GM10266 (cell line): ENCODE measurements at regions not wholly inside any gene's neighbourhood (a gene's known extent, or its start where the extent isn't known, plus 50 kb on each side); places are given as distances from the start of the nearest gene placed in this dataset.

Experiments
- DNase-seq: peaks from one replicate; pipeline ENCODE4 v3.0.0; 2012; ENCODE audit errors: extremely low spot score
- CTCF ChIP-seq: IDR thresholded peaks from 2 replicates; pipeline ENCODE4 v1.5.1; 2012; ENCODE audit warnings: mild to moderate bottlenecking, low read depth; ENCODE audit not compliant: control insufficient read depth, insufficient read depth; ENCODE audit errors: missing control alignments

DNA sequence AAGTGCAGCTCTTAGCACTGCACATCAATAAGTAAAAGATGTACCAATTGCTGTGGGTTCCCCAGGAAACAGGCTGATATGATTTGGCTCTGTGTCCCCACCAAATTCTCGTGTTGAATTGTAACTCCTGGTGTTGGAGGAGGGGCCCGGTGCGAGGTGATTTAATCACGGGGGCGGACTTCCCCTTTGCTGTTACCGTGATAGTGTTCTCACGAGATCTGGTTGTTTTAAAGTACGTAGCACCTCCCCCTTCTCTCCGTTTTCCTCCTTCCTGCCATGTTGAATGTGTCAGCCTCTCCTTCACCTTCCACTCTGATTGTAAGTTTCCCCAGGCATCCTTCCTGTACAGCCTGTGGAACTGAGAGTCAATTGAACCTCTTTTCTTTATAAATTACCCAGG, 93.2 kb upstream of the ACTBL2 start:
- no peak for TF ChIP-seq CTCF
- no peak for DNase-seq

GRCh38 chr5:57572461-57572860, 89.8 kb upstream of the ACTBL2 start:
- no peak for TF ChIP-seq CTCF
- no peak for DNase-seq

GRCh38 chr5:57569601-57570000, 87.0 kb upstream of the ACTBL2 start:
- DNase-seq = no peak
- no peak for TF ChIP-seq CTCF

- TF ChIP-seq CTCF = no peak
- DNase-seq = no peak
Observed at GRCh38 chr5:57568136-57568535, 85.5 kb upstream of the ACTBL2 start.

DNA sequence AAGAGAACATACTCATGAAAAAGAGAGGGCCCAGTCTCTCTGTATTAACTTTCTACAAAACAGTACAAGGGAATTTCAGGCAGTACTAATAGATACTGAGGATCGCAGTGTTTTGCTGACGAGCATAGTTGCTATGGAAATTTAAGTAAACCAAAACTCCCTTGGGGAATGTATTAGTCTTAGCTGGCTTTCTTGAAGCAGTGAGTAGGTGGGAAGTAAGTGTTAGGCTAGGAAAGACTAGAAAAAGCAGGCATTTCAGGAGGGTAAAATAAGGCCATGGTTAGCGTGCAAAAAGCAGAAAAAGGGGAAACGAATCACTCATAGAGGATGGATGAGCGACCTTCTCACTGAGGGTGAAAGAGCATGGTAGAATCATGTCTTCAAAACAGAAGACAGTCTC, 84.3 kb upstream of the ACTBL2 start:
- no peak for TF ChIP-seq CTCF
- DNase-seq = no peak

DNA sequence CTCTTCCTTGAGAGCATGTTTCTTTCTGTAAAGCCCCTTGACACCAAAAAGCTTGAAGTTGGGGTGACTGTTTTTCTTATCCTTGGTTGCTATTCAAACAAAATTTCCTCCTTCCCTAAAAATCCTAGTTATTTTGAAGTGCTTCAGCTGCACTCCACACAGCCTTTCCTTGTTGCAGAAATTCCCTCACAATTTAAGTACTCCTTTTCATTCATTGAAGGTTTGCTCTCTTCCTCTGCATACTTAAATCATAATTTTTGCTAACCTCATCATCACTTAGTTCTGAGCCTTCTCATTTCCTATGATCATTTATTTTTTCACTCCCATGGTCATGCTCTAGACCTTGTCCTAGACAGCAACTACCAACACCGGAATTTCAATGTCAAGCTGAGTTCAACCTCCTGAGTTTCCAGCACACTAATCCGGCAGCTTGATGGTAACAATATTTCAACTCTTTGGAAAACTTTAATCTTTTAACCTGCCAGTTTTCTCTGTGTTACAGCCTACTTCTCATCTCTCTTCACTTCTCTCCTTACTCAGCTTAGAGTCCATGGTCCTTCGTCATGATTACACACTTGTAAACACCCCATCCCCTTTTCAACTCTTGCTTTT, 78.7 kb upstream of the ACTBL2 start:
- no peak for DNase-seq
- no peak for TF ChIP-seq CTCF

- TF ChIP-seq CTCF = no peak
- no peak for DNase-seq
Observed at GRCh38 chr5:57559110-57559635, 76.6 kb upstream of the ACTBL2 start.
